ENCODE measurements at regions not wholly inside any gene's neighbourhood (a gene's known extent, or its start where the extent isn't known, plus 50 kb on each side); places are given as distances from the start of the nearest gene placed in this dataset.
A peak's percentile ranks its signal among the peaks of the same experiment; 100 is the strongest.
"Not testable (repeated sequence)": the region's sequence is repeated elsewhere in the genome, so short reads cannot be mapped to it uniquely, and the experiment has no call there.

DNA sequence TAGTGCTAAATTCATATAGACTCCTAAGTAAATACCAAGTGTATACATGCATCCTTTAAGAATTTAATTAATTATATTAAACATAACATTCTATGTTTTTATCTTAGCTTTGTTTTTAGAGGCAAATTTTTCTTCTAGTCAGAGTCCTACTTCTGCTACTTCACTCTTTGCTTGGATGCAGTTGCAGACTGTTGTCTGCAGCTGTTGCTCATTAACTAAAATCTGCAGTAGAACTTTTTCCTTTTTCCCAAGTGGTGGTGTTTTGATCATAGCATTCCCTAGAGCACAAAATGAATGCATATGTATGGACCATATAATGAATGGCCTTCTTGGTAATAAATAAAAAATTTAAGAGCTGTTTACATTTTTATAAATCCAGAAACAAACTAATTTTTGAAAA, 198.3 kb downstream of the CASP12 start:
- no peak for DNase-seq

DNA sequence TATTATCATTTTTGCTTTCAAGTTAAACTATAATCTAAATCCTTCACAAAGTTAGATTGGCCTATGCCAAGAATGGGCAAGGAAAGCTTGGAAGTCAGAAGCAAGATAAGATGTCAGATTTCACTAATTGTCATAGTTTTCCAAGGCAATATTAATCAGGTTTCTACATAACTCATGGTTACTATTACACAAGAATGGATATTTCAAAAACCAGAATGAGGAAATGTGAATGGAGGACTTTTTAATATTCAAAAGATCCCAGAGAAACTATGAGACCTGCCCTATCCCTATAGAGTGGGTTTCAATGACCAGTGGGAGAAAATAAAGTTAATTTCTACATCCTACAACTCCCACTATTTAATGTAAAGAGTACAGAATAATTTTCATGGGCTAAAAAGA, 203.2 kb downstream of the CASP12 start:
- no peak for DNase-seq

DNA sequence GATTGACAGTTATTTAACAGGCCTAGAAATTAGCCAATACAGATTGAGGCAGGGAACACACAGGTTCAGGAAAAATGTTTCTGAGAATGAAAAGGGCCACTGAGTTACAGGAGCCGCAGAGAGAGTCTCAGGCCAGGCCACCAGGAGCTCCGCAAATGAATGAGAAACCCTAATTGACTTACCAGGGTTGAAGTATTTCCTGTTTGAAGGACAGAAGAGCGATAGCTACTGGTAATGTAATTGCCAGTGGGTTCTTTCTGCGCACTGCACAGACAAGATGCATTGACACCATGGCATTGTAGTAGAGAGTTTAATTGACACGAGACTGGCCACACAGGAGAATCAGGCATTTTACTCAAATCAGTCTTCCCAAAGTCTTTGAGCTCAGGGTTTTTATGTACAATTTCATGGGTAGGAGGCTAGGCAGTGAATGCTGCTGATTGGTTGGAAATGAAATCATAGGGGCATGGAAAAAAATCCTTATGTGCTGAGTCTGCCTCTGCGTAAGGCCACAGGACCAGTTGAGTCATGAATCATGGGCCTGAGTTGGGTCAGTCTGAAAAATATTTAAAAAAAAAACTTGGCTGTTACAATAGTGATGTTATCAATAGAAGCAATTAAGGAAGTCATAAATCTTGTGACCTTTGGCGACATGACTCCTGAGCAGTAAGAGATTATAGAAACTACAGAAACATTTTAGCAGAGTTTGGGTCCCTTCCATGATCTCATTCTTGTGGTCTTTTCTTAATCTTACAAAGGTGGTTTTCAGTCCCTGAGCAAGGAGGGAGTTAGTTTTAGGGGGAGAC, 203.8 kb downstream of the CASP12 start:
- DNase-seq = peak; percentile 80

DNA sequence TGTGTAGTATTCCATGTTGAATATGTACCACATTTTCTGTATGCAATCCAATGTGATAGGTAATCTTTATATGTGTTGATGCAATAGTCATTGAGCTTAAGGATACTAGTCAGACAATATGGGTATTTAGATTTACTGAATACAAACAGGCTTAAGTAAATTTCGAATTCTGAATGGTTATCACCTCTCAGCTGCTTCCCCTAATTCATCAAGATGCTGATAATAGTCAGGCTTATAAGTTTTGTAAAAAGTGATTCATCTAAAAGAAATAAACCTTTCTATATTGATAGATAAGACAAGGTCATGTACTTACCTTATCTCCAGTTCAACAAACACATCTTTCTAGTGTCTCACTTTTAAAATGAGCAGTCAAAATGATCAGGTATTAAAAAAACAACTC, 205.5 kb downstream of the CASP12 start:
- no peak for DNase-seq

DNA sequence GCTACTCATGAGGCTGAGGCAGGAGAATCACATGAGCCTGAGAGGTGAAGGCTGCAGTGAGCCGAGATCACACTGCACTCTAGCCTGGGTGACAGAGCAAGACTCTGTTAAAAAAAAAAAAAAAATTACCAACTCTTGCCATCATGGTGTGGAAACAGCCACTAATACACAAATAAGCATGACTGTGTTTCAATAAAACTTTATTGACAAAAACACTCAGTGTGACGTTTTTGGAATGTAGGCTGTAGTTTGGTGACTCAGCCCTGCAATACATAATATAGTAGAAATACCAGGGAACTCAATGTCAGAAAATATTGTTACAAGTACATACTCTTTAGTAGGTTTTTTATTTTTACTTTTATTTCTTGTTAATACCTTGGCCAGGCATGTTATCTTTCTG, 207.1 kb downstream of the CASP12 start:
- DNase-seq = no peak

DNA sequence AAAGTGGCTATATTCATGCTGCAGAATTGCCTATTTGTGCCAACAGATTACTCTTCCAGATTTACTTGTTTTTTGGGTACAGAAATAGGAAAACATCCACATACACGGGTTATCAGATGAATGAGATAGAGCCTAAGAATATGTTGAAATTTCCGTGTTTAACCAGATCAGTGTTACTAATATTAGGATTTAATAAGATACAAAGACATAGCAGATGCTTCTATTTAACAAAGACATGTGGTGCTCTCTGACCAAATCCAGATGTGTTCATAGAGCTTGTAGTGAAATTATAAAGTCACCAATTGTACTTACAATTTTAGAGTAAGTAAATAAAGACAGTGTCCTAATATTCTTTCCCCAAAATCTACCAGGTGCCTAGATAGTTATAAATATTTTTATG, 208.0 kb downstream of the CASP12 start:
- DNase-seq = no peak

DNA sequence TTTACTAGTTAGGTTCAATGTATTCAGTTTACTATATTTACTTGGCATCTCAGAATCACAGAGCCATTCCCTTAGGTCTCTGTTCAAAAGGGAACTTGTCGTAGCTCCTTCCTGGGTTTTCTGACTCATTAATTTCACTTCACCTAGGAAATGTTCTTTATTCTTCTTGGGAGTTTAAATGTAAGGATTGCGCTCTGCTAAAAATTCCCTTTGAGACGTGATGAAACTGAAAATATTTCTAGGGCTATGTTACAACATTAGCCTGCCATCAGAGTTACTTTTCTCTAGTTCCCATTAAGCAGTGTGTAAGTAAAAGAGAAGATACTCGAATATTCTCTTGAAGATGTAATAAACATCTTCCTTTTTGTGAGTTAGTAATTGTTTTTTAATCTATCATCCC, 209.5 kb downstream of the CASP12 start:
- no peak for DNase-seq

DNA sequence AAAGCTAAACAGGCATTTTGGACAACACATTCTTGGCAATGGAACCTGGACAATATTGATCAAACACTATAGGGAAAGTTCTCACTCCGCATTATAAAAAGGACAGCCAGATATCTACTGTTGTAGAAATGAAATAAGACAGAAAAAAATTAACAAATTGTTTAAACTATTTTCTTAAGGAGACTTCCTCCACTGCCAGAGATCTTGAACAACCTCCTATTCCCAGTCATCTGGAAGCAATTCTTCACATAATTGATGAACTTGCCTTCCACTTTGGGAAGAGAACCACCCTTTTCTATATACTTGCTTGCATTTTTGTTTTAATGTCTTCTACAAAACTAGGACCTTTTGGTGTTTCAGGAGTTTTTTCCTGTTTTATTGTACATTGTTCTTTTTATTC, 216.1 kb downstream of the CASP12 start:
- DNase-seq = no peak

DNA sequence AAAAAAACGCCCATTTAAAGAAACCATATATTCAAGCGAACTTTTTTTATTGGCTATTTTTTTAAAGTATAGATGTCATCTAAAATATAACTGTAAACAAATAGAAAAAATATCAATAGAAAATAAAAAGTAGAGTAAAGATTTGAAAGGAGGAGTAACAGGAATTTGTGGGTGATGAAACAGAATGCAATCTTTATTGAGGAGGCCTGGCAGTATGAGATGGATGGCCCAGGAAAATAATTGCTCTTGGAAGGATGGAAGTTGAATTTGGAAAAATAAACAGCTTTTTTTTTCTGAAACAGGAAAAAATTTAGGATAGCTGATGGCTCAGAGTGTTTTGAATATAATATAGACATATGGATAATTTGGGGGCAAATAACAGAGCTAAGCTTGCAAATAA, 219.0 kb downstream of the CASP12 start:
- DNase-seq = no peak

DNA sequence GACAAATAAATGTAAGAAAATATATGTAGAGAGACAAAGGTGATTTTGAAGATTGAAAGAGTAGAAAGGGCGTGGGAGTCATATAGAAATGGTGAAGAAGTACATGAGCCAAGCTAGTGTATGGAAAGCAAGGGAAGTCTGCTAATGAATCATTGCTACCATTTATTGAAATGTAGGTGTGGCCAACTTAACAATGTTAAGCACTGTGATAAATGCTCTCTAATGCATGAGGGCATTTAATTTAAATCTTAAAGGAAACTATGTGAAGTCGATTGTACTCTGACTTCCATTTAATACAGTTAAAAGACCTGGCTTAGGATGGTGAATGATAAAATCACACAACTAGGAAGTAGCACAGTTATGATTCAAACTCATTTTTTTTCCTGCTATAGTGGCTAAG, 219.9 kb downstream of the CASP12 start:
- DNase-seq = no peak

DNA sequence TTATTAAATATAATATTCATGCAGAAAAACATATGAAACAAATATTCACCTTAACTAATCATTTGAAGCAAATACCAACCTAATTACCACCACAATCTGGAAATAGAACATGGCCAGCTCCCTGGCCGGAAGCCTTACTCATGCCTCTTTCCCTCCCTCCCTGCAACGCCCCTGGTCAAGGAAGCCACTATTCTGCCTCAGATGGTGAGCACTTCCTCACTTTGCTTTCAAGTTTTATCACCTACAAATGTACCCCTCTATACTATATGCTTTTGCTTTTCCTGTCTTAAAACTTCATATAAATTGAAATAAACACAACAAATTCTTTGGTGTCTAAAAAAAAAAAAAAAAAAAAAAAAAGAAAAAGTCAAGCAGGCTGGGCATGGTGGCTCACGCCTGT, 221.2 kb downstream of the CASP12 start:
- DNase-seq = not testable (repeated sequence)

DNA sequence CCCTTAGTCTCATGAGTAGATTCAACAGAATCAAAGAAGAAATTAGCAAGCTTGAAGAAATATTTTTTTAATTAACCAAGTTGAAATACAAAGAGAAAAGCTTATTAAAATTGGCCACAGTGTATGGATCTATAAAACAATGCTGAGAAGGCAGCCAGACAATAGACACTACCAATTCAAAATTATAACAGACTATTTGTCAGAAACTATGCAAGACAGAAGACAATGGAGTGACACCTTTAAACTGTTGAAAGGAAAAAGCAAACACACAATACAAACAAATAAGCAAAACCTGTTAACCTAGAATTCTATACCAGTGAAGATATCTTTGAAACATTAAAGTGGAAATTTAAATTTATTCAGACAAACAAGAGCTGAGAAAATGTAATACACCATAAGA, 225.4 kb downstream of the CASP12 start:
- no peak for DNase-seq

DNA sequence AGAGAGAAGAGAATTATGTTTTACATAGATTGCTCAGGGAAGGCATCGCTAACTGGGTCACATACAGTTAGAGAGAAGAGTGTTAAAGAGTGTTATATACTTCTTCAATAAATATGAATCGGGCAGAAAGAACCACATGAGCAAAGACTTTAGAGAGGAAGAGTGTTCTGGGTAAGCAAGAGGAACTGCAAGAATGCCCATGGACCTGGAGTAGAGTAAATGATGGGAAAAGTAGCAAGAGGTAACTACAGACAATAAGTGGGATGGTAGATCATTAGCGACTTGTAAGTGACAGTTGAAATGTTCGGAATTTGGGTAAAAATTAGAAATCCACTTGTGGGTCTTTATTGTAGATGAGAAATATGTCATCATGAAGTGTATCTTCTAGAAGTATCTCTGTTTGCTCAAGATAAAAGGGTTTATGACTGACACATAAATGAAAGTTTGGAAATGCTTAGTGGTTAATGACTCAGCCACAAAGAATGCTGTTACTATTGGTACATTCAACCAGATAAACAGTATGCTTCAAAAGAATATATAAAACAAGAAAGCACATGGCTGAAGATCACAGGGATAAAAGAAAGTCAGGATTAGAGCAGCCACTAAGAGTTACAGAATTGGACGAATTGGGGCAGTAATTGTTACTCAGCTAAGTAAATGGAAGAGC, 229.3 kb downstream of the CASP12 start:
- peak; percentile 80 for DNase-seq

DNA sequence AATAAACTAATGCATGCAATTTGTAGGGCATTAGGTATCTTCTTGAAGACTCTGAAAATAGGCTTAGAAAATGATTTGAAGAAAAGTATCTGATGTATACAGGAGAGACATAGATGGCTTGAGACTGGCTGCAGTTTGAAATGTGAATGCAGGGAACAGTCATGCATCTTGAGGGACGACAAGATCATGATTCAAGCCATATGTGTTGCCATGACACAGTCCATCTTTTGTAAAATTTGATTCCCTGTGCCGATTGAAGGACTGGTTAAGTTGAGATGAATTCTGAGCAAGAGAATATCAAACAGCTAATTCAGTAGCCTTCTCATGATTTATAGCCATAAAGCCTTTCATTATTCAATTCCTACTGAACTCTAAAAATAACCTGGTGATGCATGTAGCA, 231.6 kb downstream of the CASP12 start:
- DNase-seq = no peak

DNA sequence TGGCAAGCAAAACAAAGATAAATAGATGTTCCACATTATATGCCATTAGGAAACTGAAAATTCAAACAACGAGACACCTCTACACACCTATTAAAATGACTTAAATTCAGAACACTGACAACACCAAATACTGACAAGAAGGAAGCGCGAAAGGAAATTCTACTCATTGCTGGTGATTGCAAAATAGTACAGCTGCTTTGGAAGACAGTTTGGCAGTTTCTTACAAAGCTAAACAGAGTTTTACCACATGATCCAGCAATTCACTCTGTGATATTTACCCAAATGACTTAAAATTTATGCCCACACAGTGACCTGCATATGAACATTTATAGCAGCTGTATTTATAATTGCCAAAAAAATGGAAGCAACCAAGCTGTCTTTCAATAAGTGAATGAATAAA, 232.6 kb downstream of the CASP12 start:
- no peak for DNase-seq

DNA sequence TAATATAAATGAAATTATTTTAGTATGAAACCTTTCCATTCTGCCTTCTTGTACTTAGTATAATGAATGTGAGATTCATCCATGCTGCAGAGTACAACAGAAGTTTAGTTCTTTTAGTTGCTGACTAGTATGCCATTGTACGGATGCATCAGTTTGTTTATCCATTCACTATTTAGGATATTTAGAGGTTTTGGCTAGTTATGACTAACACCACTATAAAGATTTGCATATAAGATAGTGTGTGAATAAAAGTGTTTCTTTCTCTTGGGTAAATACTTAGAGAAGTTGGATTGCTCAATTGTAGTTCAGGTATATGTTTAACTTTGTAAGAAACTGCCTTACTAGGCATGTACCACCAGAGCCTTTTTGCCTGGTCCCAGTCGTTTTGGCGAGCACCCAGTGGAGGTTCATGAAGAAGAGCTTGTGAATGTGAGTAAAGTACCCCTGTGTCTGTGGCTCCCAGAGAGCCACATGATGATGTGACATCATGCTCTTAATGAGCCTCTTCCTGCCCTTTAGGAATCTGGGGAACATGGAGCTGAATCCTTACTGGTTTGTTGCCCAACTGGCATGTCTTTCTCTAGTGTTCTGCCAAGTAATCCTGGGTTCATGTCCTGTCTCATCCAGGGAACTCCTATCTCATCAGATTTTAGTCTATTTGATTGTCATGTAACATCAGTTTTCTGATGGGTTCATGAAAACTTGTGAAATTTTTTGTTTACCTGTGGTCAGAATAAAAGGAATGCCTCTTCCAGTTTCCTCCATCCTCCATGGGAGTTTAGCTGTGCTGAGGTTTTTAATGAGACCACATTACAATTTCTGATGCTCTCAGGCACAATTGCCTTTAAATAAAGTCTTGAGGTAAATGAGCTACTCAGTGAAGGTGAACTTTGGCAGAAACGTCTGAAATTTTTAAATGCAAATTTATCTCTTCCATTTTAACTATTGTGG, 234.8 kb downstream of the CASP12 start:
- peak; percentile 25 for DNase-seq

DNA sequence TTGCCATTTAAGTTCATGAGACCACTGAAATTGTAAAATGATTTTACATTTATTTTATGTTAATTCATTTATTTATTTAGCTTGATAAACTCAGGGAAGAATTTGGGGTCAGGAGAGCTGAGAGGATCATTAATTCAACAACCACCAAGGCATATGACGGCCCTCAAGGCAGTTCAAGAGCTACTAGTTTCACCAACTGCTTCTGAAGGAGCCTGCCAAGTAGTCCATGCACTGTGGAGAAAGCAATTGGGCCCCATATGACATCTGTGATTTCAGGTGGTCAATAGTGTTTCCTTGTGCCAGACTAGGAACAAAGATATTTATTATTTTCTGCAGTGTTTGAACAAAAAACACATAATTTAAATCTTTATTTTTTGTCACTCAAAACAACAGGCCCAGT, 236.4 kb downstream of the CASP12 start:
- no peak for DNase-seq

DNA sequence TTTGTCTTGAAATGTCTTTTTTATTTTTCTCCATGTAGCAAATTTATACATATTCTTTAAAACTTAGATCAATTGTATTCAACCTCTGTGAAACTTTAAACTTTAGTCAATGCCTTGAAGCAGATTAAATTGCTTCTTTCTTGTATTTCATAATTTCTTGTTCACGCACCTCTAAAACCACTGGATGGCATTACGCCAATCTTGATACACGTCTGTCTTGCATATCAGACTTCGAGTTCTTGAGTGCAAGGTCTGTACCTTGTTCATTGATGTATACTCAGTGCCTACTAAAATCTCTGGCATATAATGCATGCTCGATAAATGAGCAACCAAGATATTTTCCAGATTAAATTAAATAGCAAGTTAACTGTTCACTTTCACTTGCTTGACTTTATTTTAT, 236.8 kb downstream of the CASP12 start:
- DNase-seq = no peak

DNA sequence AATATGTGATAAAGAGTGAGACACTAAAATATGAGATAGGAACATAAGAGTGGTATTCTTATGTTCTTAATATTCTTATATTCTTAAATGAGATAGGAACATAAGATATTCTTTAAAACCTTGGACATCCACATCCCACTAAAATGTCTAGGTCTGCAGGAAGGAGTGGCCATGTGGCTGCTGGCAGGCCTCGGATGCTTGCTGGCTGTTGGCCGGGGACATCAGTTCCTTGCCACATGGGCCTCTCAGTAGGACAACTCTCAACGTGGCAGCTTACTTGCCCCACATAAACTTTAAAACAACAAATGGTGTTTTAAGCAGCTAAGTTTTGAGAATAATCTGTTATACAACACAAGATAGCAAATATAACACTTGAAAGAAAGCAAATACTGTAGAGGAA, 240.1 kb downstream of the CASP12 start:
- DNase-seq = no peak

DNA sequence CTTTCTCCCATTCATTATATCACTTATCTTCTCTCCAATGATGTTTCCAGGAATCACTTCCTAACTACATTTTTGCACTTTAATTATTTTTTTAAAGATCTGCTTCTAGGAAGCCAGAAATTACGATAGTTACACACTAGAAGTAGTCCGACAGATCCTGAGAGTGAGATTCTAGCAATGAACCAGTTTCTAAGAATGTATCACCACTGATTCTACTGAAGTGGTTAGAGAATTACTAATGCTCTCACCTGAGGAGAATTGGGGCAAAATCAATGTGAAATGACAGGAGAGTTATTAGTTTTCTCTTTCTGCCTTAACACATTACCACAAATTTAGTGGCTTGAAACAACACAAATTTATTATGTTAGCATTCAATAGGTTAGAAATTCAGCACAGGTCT, 241.2 kb downstream of the CASP12 start:
- no peak for DNase-seq

DNA sequence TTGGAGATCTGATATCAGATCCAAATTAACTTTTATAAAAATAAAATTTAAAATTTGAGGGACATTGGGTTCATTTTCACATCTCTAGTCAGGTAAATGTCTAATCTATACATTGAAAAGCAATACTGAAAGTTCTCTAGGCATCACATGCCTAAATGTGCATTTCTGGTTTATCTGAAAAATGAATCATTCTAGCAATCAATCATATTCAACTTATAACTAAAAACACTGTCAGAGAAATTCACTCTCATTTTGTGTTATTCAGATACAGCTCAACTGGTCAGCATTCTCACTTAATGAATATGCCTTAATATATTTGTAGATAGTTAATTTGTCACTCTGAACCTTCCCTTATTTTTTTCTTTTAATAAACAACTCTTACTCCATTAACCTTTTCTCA, 243.2 kb downstream of the CASP12 start:
- DNase-seq = no peak

DNA sequence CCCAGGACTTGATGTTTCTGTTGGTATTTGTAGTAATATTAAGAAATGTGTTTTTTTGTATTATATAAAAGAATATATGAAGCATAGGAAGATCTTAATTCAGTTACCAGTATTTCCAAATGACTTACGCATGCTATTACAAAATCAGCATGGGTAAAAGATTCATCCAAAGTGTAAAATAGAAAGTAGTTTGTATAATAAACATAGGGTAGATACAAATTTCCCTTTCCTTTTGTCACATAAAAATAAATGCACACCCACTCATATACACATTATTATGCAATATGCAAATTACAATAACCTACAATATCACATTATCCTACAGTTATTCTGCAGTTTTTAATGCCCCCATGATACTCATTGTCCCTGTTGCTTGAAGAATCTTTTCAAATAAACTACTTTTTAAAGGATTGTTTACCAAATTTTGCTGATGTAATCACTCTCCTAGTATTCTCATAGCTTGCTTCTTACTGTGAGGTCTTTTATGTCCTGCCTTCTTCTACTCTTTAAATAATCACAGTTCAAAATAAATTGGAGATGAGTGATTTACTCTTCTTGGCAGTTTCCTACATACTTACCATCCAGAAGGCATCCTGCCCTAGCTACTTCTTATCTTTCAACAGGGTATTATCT, 244.0 kb downstream of the CASP12 start:
- DNase-seq = no peak

DNA sequence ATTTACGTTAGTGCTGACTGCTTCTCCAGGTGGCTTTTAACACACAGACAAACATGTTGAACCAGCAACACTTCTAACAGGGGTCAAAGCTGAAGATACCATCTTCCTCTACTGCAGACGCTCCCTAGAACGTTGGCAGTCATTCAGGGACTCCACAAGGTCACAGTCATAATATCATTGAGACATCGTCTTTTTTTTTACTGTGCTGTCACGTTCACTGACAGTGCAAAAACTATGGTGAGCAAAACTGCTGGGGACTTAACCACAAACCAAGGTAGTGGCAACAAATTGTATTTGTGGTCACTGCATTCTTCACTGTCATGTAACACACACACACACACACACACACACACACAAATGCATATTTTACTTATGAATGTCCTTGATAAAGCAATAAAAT, 244.9 kb downstream of the CASP12 start:
- DNase-seq = peak; percentile 2
